MM.1S (cell line): ENCODE measurements at regions not wholly inside any gene's neighbourhood (a gene's known extent, or its start where the extent isn't known, plus 50 kb on each side); places are given as distances from the start of the nearest gene placed in this dataset.
"Not testable (repeated sequence)": the region's sequence is repeated elsewhere in the genome, so short reads cannot be mapped to it uniquely, and the experiment has no call there.

Experiments used
- DNase-seq: peaks from one replicate; pipeline ENCODE4 v3.0.0-alpha.2; 2015
- H2AFZ ChIP-seq: fragments of 300-600 bp; sonication (generic); 2 replicates; pipeline ENCODE4 v1.6.0; 2016; ENCODE audit warnings: antibody characterized with exemption, low read length
- H3F3A ChIP-seq: fragments of 300-600 bp; sonication (generic); 2 replicates; pipeline ENCODE4 v1.6.1; 2016; ENCODE audit warnings: mild to moderate bottlenecking, antibody characterized with exemption, low read length, moderate library complexity, mixed read lengths; ENCODE audit not compliant: insufficient read depth
- H3K27ac ChIP-seq: fragments of 300-600 bp; sonication (generic); 2 replicates; pipeline ENCODE4 v1.5.1; 2016; ENCODE audit warnings: mild to moderate bottlenecking, low read length
- H3K27me3 ChIP-seq: fragments of 300-600 bp; sonication (generic); replicated peaks from 2 replicates; pipeline ENCODE4 v1.6.0; 2016; ENCODE audit warnings: low read length; ENCODE audit not compliant: insufficient read depth
- H3K36me3 ChIP-seq: fragments of 300-600 bp; sonication (generic); replicated peaks from 2 replicates; pipeline ENCODE4 v1.6.1; 2016; ENCODE audit warnings: mild to moderate bottlenecking, low read length, mixed read lengths; ENCODE audit not compliant: insufficient read depth
- H3K4me1 ChIP-seq: fragments of 300-600 bp; sonication (generic); 2 replicates; pipeline ENCODE4 v1.6.1; 2016; ENCODE audit warnings: low read length, mixed read lengths
- H3K4me2 ChIP-seq: fragments of 300-600 bp; sonication (generic); 2 replicates; pipeline ENCODE4 v1.6.0; 2016; ENCODE audit warnings: low read depth, low read length
- H3K4me3 ChIP-seq: fragments of 300-600 bp; sonication (generic); 2 replicates; pipeline ENCODE4 v1.5.1; 2016; ENCODE audit warnings: low read length, mixed read lengths
- H3K79me2 ChIP-seq: fragments of 300-600 bp; sonication (generic); 2 replicates; pipeline ENCODE4 v1.6.1; 2016; ENCODE audit warnings: mixed run types, low read length, mixed read lengths
- H3K9ac ChIP-seq: fragments of 300-600 bp; sonication (generic); 2 replicates; pipeline ENCODE4 v1.6.1; 2016; ENCODE audit warnings: low read length, mixed read lengths
- H3K9me2 ChIP-seq: fragments of 300-600 bp; sonication (generic); replicated peaks from 2 replicates; pipeline ENCODE4 v1.6.1; 2016; ENCODE audit warnings: mild to moderate bottlenecking, low read length, mixed read lengths; ENCODE audit not compliant: insufficient read depth
- H3K9me3 ChIP-seq: fragments of 300-600 bp; sonication (generic); replicated peaks from 2 replicates; pipeline ENCODE4 v1.6.1; 2016; ENCODE audit warnings: mild to moderate bottlenecking, low read length, mixed read lengths; ENCODE audit not compliant: insufficient read depth
- H4K20me1 ChIP-seq: fragments of 300-600 bp; sonication (generic); 2 replicates; pipeline ENCODE4 v1.6.1; 2016; ENCODE audit warnings: mild to moderate bottlenecking, low read length, moderate library complexity, mixed read lengths; ENCODE audit not compliant: insufficient read depth
- CTCF ChIP-seq: fragments of 300-600 bp; sonication (generic); IDR thresholded peaks from 2 replicates; pipeline ENCODE4 v1.5.1; 2016; ENCODE audit warnings: antibody characterized with exemption, low read length, mixed read lengths
- EZH2 ChIP-seq: fragments of 300-600 bp; sonication (generic); optimal IDR thresholded peaks from 2 replicates; pipeline ENCODE3; 2017; ENCODE audit warnings: low read depth, mild to moderate bottlenecking, antibody characterized with exemption, low read length, mixed read lengths
- EZH2phosphoT487 ChIP-seq: fragments of 300-600 bp; sonication (generic); IDR thresholded peaks from 2 replicates; pipeline ENCODE4 v1.6.1; 2018; ENCODE audit warnings: antibody characterized with exemption, low read length

GRCh38 chr4:110412354-110413065, 63.4 kb upstream of the ENPEP start:
- Histone ChIP-seq H3K9me2 (no peaks in the 10 kb centered on the region), H3K4me2 (no peak overlapping the region), H3K79me2 (no peaks in the 10 kb centered on the region), H3K9me3 (no peaks in the 10 kb centered on the region), H3K36me3 (no peaks in the 10 kb centered on the region), H2AFZ (no peak overlapping the region), H3K9ac (no peak overlapping the region), H3K27me3 (no peaks in the 10 kb centered on the region), H3K4me3 (no peak overlapping the region), H3K27ac (no peak overlapping the region), H3K4me1 (no peaks in the 10 kb centered on the region), H3F3A (no peaks in the 10 kb centered on the region), H4K20me1 (no peaks in the 10 kb centered on the region)
- no peak for DNase-seq
- TF ChIP-seq EZH2phosphoT487 (no peak), EZH2 (no peak), CTCF (no peak)

DNA sequence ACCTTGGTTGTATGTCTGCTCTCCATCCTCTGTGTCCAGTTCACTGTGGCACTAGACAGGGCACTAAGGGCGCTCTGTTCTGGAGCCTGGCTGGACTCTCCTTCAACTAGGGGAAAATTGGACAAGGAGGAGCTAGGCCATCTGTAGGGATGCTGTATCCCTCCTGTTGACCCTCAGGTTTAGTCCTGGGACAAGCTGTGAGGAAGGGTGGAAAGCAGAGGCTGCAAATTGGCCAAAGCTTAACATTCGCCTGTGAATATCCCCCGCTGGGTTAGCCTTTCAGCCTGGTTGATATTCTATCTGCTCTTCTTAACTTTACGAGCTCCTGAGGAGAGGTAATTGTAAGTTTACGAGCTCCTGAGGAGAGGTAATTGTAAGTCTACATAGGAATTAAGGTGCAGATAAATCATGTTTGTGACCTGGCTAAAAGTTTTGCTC, 64.4 kb upstream of the ENPEP start:
- H3K9ac ChIP-seq = no peak overlapping the region
- H3K4me1 ChIP-seq = no peaks in the 10 kb centered on the region
- no peak overlapping the region for H3K4me2 ChIP-seq
- H3K9me3 ChIP-seq = no peaks in the 10 kb centered on the region
- H4K20me1 ChIP-seq = no peaks in the 10 kb centered on the region
- H3K27me3 ChIP-seq = no peaks in the 10 kb centered on the region
- H2AFZ ChIP-seq = no peak overlapping the region
- no peaks in the 10 kb centered on the region for H3F3A ChIP-seq
- H3K36me3 ChIP-seq = no peaks in the 10 kb centered on the region
- no peaks in the 10 kb centered on the region for H3K9me2 ChIP-seq
- H3K27ac ChIP-seq = no peak overlapping the region
- H3K4me3 ChIP-seq = no peak overlapping the region
- no peak for DNase-seq
- TF ChIP-seq EZH2phosphoT487 = no peak
- TF ChIP-seq CTCF = no peak
- TF ChIP-seq EZH2 = no peak
- H3K79me2 ChIP-seq = no peaks in the 10 kb centered on the region

- H3K4me3 ChIP-seq = not testable (repeated sequence)
Measured at GRCh38 chr4:110410853-110411573, 64.9 kb upstream of the ENPEP start.

GRCh38 chr4:110400086-110400485, 75.9 kb upstream of the ENPEP start:
- Histone ChIP-seq H3F3A (no peaks in the 10 kb centered on the region), H3K36me3 (no peaks in the 10 kb centered on the region), H3K4me3 (no peak overlapping the region), H2AFZ (no peak overlapping the region), H3K27me3 (no peaks in the 10 kb centered on the region), H3K4me1 (no peaks in the 10 kb centered on the region), H3K9me3 (no peaks in the 10 kb centered on the region), H4K20me1 (no peaks in the 10 kb centered on the region), H3K4me2 (no peak overlapping the region), H3K27ac (no peak overlapping the region), H3K9me2 (no peaks in the 10 kb centered on the region), H3K9ac (no peak overlapping the region), H3K79me2 (no peaks in the 10 kb centered on the region)
- no peak for DNase-seq
- no peak for TF ChIP-seq EZH2phosphoT487
- no peak for TF ChIP-seq CTCF
- TF ChIP-seq EZH2 = no peak

More at GRCh38 chr4:110410853-110411573, 64.9 kb upstream of the ENPEP start:
- H3K36me3 ChIP-seq, H3K9me3 ChIP-seq, H3K9me2 ChIP-seq, H3K4me2 ChIP-seq, H3K27me3 ChIP-seq, H2AFZ ChIP-seq, H3K79me2 ChIP-seq, H3F3A ChIP-seq, H3K9ac ChIP-seq, H3K27ac ChIP-seq, DNase-seq, H4K20me1 ChIP-seq, H3K4me1 ChIP-seq: not testable (repeated sequence)

DNA sequence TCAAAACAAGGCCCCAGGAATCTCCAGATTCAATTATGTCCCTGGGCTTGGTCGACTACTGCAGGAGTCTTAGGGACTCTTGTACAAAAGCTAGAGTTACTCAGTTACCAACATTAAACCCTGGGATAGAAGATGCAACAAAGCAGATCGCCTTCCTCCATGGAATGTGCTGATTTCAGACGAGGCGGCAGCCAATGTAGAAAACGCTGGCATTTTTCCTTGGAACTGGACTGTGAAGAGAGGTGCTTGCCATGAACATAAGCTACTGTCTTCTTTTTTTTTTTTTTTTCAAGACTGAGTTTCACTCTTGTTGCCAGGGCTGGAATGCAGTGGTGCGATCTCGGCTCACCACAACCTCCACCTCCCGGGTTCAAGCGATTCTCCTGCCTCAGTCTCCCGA, 76.9 kb upstream of the ENPEP start:
- not testable (repeated sequence) for H3K9ac ChIP-seq, H3K27me3 ChIP-seq, H3K4me2 ChIP-seq, H2AFZ ChIP-seq, H3K9me3 ChIP-seq, H3K9me2 ChIP-seq, H3K36me3 ChIP-seq, H3F3A ChIP-seq, H3K79me2 ChIP-seq, H3K27ac ChIP-seq, H3K4me1 ChIP-seq, H4K20me1 ChIP-seq, DNase-seq, H3K4me3 ChIP-seq
